ENCODE measurements at regions not wholly inside any gene's neighbourhood (a gene's known extent, or its start where the extent isn't known, plus 50 kb on each side); places are given as distances from the start of the nearest gene placed in this dataset.

GRCh38 chr16:51953286-51953985 lies 593.5 kb downstream of the TOX3 start:
- DNase-seq, result no peak

DNA sequence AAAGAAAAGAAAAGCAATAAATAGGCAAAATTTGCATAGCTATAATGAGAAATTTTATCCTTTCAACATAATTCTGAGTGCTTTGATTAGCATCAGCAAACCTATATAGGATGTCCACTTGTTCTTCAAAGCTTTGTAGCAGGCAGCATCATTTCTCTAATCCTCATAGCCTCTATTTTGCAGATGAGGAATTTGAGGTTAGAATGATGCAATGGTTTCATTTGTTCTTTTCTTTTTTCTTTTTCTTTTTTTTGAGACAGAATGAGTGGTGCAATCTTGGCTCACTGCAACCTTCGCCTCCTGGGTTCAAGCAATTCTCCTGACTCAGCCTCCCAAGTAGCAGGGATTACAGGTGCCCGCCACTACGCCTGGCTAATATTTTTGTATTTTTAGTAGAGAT lies 594.4 kb downstream of the TOX3 start:
- no peak for DNase-seq

- no peak for DNase-seq
These were observed 595.2 kb downstream of the TOX3 start for GRCh38 chr16:51951668-51952298.

- DNase-seq, result no peak
These were observed 596.7 kb downstream of the TOX3 start for GRCh38 chr16:51950118-51950780.

GRCh38 chr16:51949282-51949681 lies 597.7 kb downstream of the TOX3 start:
- no peak for DNase-seq

DNA sequence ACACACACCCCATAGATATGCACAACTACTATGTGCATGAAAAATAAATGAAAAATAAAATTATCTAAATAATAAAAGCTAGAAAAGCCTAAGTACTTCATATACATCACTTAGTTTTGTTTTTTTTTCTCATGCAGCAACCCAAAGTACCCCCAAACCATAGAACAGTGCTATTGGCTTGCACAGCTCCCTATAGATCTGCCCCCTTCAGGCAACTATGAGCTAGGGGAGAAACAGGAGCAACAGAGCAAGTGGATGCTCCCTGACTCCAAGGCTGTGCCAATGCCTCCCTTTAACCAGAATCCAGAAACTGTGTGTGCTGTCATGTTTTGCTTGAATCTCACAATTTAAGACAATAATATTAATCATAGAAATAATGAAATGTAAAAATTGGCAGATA lies 605.5 kb downstream of the TOX3 start:
- DNase-seq, result no peak

DNA sequence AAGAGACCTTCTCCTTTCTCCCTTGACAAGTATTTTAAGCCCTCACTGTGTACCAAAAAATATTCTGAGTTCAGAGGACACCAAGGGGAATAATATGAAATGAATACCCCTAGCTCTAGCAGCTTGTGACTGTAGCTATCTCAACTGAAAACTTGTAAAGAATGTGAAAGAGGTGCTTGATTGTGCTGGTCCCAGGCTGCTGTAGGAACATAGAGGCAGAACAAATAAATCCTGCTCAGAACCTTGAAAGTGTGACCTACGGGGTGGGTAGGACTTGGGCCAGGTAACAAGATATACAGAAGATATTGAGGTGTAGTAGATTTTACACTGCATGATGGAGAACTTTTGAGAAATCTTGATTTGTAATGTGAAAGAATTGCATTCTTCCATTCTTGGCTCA lies 606.8 kb downstream of the TOX3 start:
- DNase-seq, result no peak

DNA sequence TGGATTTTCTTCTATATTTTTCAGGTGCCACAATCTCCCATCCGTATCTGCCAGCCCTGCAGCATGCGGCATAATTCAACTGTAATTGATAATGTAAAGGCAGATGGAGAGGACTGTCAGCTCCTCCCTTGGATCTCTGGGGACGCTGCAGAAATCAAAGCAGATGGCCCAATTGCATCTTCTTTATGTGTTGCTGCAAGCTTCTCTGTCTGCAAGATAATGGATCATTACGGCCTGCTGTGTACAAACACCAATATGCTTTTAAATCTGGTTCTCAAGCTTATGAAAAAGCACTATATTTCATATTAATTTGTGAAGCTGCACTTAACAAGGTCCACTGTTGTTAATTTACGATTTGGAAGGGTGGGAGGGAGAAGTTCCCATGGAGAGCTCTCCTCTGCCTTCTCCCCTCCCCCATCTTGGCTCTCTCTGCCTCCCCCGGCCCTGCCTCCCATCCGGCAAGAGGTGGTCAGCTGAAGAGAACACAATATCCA lies 607.5 kb downstream of the TOX3 start:
- no peak for DNase-seq

GRCh38 chr16:51938861-51939260 lies 608.1 kb downstream of the TOX3 start:
- no peak for DNase-seq

DNA sequence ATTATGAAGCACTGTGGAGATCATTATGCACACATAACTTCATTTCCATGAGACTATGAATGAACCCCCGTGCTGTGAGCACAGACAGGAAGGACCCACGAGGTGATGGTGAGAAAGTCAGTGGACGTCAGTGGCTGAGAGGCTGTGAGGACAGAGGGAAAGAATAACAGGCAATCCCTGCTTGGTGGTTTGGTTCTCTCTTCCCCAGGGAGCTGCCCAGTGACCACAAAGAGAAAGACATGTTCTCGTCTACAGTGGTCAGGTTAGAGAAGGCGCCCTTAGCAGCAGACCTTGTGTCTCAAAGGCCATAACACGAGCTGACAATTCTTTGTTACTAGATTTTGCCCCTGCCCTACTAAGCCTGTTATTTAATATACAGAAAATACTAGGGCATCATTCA lies 609.2 kb downstream of the TOX3 start:
- no peak for DNase-seq

- DNase-seq, result no peak
These were observed 610.1 kb downstream of the TOX3 start for GRCh38 chr16:51936846-51937245.

- no peak for DNase-seq
These were observed 614.6 kb downstream of the TOX3 start for GRCh38 chr16:51932317-51932716.

DNA sequence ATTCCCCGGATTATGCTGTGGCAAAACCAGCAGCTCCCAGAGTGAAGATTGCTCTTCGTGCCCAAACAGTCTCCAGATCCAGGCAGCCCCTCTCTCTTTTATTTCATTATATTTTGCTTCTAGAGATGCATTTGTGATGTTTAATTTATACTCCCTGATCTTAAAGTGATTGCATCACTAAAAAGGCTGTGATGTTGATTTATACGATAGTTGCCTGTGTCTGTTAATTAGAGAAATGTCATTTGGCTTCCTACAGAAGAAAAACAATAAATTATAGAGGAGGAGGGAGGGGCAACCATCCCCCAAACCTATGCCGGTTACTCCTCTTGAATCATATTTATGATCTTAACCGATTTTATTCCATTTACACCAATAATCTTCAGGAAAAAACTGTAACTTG lies 615.3 kb downstream of the TOX3 start:
- DNase-seq, result no peak

GRCh38 chr16:51924744-51925143 lies 622.2 kb downstream of the TOX3 start:
- DNase-seq, result no peak

DNA sequence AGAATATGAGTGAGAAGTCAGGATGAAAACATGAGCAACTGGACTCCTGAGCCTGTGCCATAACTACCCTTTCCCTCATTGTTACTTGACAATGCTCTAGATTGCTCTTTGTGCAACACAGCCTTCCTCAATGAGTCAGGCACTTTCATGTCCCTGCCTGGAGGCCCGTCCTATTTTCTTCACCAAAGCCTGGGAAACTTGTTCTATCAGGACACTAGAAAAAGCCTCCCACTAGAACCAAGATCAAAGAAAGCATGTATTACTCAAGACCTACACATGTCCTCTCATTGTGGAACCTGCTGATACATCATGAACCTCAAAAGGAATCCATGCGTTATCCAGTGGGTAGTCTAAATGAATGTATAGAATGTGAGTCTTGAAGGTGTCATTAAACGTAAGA lies 624.5 kb downstream of the TOX3 start:
- DNase-seq, result no peak

- DNase-seq, result no peak
These were observed 627.2 kb downstream of the TOX3 start for GRCh38 chr16:51919736-51920135.

DNA sequence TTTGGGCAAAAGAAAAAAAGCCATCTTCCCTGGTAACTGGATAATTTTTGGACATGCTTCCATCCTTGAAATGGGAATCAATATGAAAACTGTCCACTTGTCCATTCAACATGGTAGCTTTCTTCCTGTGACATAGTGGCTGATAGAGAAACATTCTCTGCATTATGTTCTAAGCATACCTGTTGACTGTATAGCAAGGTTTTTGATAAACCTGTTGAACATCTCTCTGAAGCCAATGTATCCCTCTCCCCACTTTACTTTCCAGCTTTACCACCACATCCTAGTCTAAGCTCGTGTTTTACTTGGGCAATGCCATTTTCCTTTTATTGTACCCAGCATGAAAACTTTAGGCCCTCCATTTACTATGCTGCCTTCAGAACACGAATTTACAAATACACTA lies 630.1 kb downstream of the TOX3 start:
- no peak for DNase-seq

GRCh38 chr16:51916231-51916630 lies 630.7 kb downstream of the TOX3 start:
- DNase-seq, result no peak

GRCh38 chr16:51907680-51908079 lies 639.3 kb downstream of the TOX3 start:
- DNase-seq, result no peak

- no peak for DNase-seq
These were observed 646.6 kb downstream of the TOX3 start for GRCh38 chr16:51900221-51900780.

DNA sequence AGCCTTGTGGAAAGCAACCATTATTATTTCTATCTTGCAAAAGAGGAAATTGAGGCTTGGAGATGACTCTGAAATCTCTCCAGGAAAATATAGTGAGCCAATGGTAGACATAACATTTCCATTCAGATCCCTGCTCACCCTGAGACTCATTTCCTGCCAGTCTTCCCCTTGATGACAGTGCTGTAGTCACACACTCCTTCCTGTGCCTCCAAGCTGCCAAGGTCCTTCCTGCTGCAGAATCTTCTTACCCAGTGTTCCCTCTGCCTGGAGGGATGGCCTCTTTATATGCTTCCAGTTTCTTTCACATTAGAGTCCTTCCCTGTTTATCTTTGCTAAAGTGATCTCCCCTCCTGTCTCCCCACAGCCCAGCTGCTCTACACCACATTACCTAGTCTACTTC lies 648.1 kb downstream of the TOX3 start:
- no peak for DNase-seq

DNA sequence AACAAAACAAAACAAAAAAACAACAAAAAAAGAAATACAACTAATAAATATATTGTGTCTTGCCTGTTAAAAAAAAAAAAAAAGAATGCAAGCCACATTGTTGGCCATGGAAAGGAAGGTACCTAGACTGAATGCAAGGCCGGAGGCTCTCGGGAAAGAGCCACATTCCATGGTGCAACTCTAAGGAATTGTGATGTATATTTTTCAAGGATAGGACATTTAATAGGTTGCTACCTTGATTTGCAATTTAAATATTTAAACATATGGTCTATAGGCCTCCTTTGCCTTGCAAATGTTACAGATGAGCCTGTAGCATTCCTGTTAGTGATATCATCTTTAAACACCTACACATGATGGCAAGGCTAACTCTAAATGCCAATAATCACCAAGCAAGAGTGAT lies 650.9 kb downstream of the TOX3 start:
- DNase-seq, result no peak

- no peak for DNase-seq
These were observed 654.5 kb downstream of the TOX3 start for GRCh38 chr16:51892293-51893007.
